H1 (cell line): ENCODE measurements at regions not wholly inside any gene's neighbourhood (a gene's known extent, or its start where the extent isn't known, plus 50 kb on each side); places are given as distances from the start of the nearest gene placed in this dataset.

Experiments used
- CTCF ChIA-PET: fragments of 300-600 bp; sonication (Branson Sonifier 250); formaldehyde crosslinking; loops from one replicate; lab custom pipeline; 2021; ENCODE audit not compliant: partially characterized antibody; lab: Charles Lee
- POLR2A ChIA-PET: fragments of 300-600 bp; sonication (Branson Sonifier 250); formaldehyde crosslinking; loops from one replicate; lab custom pipeline; 2021; ENCODE audit warnings: inconsistent platforms; ENCODE audit not compliant: partially characterized antibody; lab: Charles Lee
- DNase-seq, 2 experiments: peaks; one replicate each; pipeline versions ENCODE4 v3.0.0 to v3.0.0-alpha.2; 2010 to 2022; ENCODE audit warnings: low spot score in 2 of 2, low read depth in 1 of 2, mixed read lengths in 1 of 2
- FAIRE-seq: peaks from 2 replicates; lab custom pipeline; 2011; peaks lifted over from hg19 to GRCh38; lab: Jason Lieb, UNC
- H2AFZ ChIP-seq: 2 replicates; pipeline ENCODE4 v1.8.1; 2012; ENCODE audit warnings: low read length, inconsistent platforms
- H2AK5ac ChIP-seq: 2 replicates; pipeline ENCODE4 v1.6.1; 2013; ENCODE audit warnings: low read depth, low read length
- H2BK120ac ChIP-seq: replicated peaks from 2 replicates; pipeline ENCODE3; 2013; ENCODE audit warnings: low read depth, low read length, inconsistent platforms
- H2BK12ac ChIP-seq: 2 replicates; pipeline ENCODE4 v1.6.1; 2013; ENCODE audit warnings: low read depth, low read length
- H2BK15ac ChIP-seq: 2 replicates; pipeline ENCODE4 v1.6.1; 2013; ENCODE audit warnings: low read length
- H2BK20ac ChIP-seq: 2 replicates; pipeline ENCODE4 v1.6.1; 2013; ENCODE audit warnings: low read length
- H2BK5ac ChIP-seq: 2 replicates; pipeline ENCODE4 v1.6.1; 2013; ENCODE audit warnings: low read depth, low read length
- H3K14ac ChIP-seq: 2 replicates; pipeline ENCODE4 v1.6.1; 2013; ENCODE audit warnings: inconsistent platforms; ENCODE audit not compliant: insufficient read length
- H3K18ac ChIP-seq: 2 replicates; pipeline ENCODE4 v1.6.1; 2013; ENCODE audit warnings: low read length; ENCODE audit errors: extremely low read depth
- H3K23ac ChIP-seq: 2 replicates; pipeline ENCODE4 v1.6.1; 2013; ENCODE audit warnings: inconsistent platforms; ENCODE audit not compliant: insufficient read length
- H3K23me2 ChIP-seq: 2 replicates; pipeline ENCODE4 v1.6.1; 2013; ENCODE audit warnings: low read depth, low read length
- H3K27ac ChIP-seq: 2 replicates; pipeline ENCODE4 v1.6.1; 2011; ENCODE audit warnings: low read depth, low read length, inconsistent platforms
- H3K27me3 ChIP-seq, 4 experiments: replicated peaks in 1 of 4; 1 replicate in 1 of 4; 2 replicates in 3 of 4; pipeline versions ENCODE4 v1.6.1 to v1.8.1; 2011 to 2013; ENCODE audit warnings: low read length in 3 of 4, mild to moderate bottlenecking in 3 of 4, inconsistent platforms in 2 of 4, mixed read lengths in 2 of 4, moderate library complexity in 1 of 4; ENCODE audit not compliant: control insufficient read depth in 3 of 4, insufficient read depth in 3 of 4; ENCODE audit errors: extremely low read depth in 1 of 4
- H3K36me3 ChIP-seq, 4 experiments: 2 replicates each; pipeline versions ENCODE4 v1.6.1 to v1.8.1; 2011 to 2013; ENCODE audit warnings: mild to moderate bottlenecking in 4 of 4, low read length in 3 of 4, moderate library complexity in 2 of 4, control low read depth in 1 of 4, inconsistent platforms in 1 of 4; ENCODE audit not compliant: insufficient read depth in 4 of 4, control insufficient read depth in 2 of 4
- H3K4ac ChIP-seq: replicated peaks from 2 replicates; pipeline ENCODE3; 2013; ENCODE audit warnings: low read length, low read depth, mixed read lengths, inconsistent platforms; ENCODE audit not compliant: insufficient read length
- H3K4me1 ChIP-seq, 4 experiments: replicated peaks in 1 of 4; 1 replicate in 1 of 4; 2 replicates in 3 of 4; pipeline versions ENCODE4 v1.6.1 to v1.8.1; 2011 to 2013; ENCODE audit warnings: low read length in 3 of 4, inconsistent platforms in 2 of 4, mixed read lengths in 1 of 4; ENCODE audit not compliant: insufficient read depth in 4 of 4, control insufficient read depth in 3 of 4
- H3K4me2 ChIP-seq, 2 experiments: 2 replicates each; pipeline versions ENCODE4 v1.6.1 to v1.8.1; 2011 to 2013; ENCODE audit warnings: low read depth in 2 of 2, low read length in 2 of 2, control low read depth in 1 of 2, inconsistent platforms in 1 of 2, mild to moderate bottlenecking in 1 of 2; ENCODE audit not compliant: insufficient read depth in 1 of 2
- H3K4me3 ChIP-seq, 4 experiments: fragments of 200-600, 300-600 bp in 1 of 4; sonication (generic), shearing (Covaris generic), sonication (Bioruptor Twin) in 1 of 4; 2 replicates each; pipeline versions ENCODE4 v1.5.1 to v1.8.1; 2011 to 2016; ENCODE audit warnings: low read length in 4 of 4, low read depth in 3 of 4, control low read depth in 2 of 4, inconsistent platforms in 2 of 4, mild to moderate bottlenecking in 2 of 4, mixed read lengths in 1 of 4, moderate library complexity in 1 of 4; ENCODE audit not compliant: insufficient read depth in 2 of 4; ENCODE audit errors: extremely low read depth in 1 of 4
- H3K56ac ChIP-seq: replicated peaks from 2 replicates; pipeline ENCODE3; 2013; ENCODE audit warnings: low read depth, mild to moderate bottlenecking, mixed read lengths, low read length, inconsistent platforms; ENCODE audit not compliant: insufficient read length
- H3K79me1 ChIP-seq: 2 replicates; pipeline ENCODE4 v1.6.1; 2013; ENCODE audit warnings: low read depth, low read length, control low read depth
- H3K79me2 ChIP-seq, 2 experiments: 2 replicates each; pipeline versions ENCODE4 v1.6.1 to v1.8.1; 2012 to 2013; ENCODE audit warnings: low read length in 2 of 2, mild to moderate bottlenecking in 2 of 2, inconsistent platforms in 1 of 2; ENCODE audit not compliant: insufficient read depth in 2 of 2, control insufficient read depth in 1 of 2
- H3K9ac ChIP-seq, 4 experiments: replicated peaks in 1 of 4; 1 replicate in 1 of 4; 2 replicates in 3 of 4; pipeline versions ENCODE4 v1.6.1 to v1.8.1; 2011 to 2013; ENCODE audit warnings: low read depth in 3 of 4, low read length in 3 of 4, control low read depth in 2 of 4, mild to moderate bottlenecking in 2 of 4, moderate library complexity in 2 of 4, inconsistent platforms in 1 of 4; ENCODE audit errors: extremely low read depth in 1 of 4
- H3K9me3 ChIP-seq, 2 experiments: 2 replicates each; pipeline versions ENCODE4 v1.6.1 to v1.8.1; 2012 to 2013; ENCODE audit warnings: mild to moderate bottlenecking in 2 of 2, moderate library complexity in 2 of 2, control low read depth in 1 of 2, inconsistent platforms in 1 of 2, low read depth in 1 of 2, low read length in 1 of 2, mixed read lengths in 1 of 2; ENCODE audit not compliant: insufficient read depth in 2 of 2
- H4K20me1 ChIP-seq, 2 experiments: replicated peaks in 1 of 2; 2 replicates each; pipeline versions ENCODE3 to v1.8.1; 2011 to 2013; ENCODE audit warnings: inconsistent platforms in 2 of 2, low read length in 2 of 2, mild to moderate bottlenecking in 1 of 2; ENCODE audit not compliant: insufficient read depth in 2 of 2, control insufficient read depth in 1 of 2
- H4K5ac ChIP-seq: 2 replicates; pipeline ENCODE4 v1.6.1; 2013; ENCODE audit warnings: low read length, low read depth, mixed read lengths, inconsistent platforms; ENCODE audit not compliant: insufficient read length
- H4K8ac ChIP-seq: 2 replicates; pipeline ENCODE4 v1.8.0; 2013; ENCODE audit warnings: mild to moderate bottlenecking, moderate library complexity, low read length, inconsistent platforms; ENCODE audit not compliant: insufficient read depth; ENCODE audit errors: extremely low read depth
- H4K91ac ChIP-seq: replicated peaks from 2 replicates; pipeline ENCODE3; 2013; ENCODE audit warnings: low read length, mixed read lengths, inconsistent platforms; ENCODE audit not compliant: insufficient read length
- EP300 ChIP-seq, 2 experiments: IDR thresholded peaks; 1 replicate in 1 of 2; 2 replicates in 1 of 2; pipeline ENCODE4 v1.6.1; 2011 to 2012; ENCODE audit warnings: low read depth in 2 of 2, low read length in 2 of 2, mild to moderate bottlenecking in 2 of 2, borderline replicate concordance in 1 of 2, inconsistent platforms in 1 of 2, moderate library complexity in 1 of 2
- POLR2AphosphoS5 ChIP-seq: IDR thresholded peaks from 2 replicates; pipeline ENCODE4 v1.6.1; 2011; ENCODE audit warnings: low read depth, low read length
- RXRA ChIP-seq: IDR thresholded peaks from 2 replicates; pipeline ENCODE4 v1.6.1; 2011; ENCODE audit warnings: low read depth, mild to moderate bottlenecking, low read length, moderate library complexity; ENCODE audit not compliant: insufficient read depth
- WGBS, 2 experiments: shearing (Covaris generic) in 1 of 2; methylation state at CpG; one replicate each; pipeline versions ENCODE4 v1.1.6 to v1.1.7; 2013 to 2015; ENCODE audit warnings: low lambda C conversion rate in 2 of 2, mixed read lengths in 2 of 2, inconsistent platforms in 1 of 2, low coverage in 1 of 2, missing lambda C conversion rate in 1 of 2; ENCODE audit not compliant: insufficient replicate concordance in 2 of 2, insufficient coverage in 1 of 2, insufficient read length in 1 of 2; ENCODE audit errors: extremely low coverage in 1 of 2, missing lambda C conversion rate in 1 of 2; 5-methylcytosine and 5-hydroxymethylcytosine counted together
- TF ChIP-seq, protein P1 (sequence below), 3 experiments: IDR thresholded peaks; 1 replicate in 2 of 3; 2 replicates in 1 of 3; pipeline versions ENCODE4 v1.5.1 to v1.6.1; 2011; ENCODE audit warnings: low read length in 3 of 3, mild to moderate bottlenecking in 3 of 3, inconsistent platforms in 2 of 3, low read depth in 1 of 3, moderate library complexity in 1 of 3; ENCODE audit not compliant: insufficient read depth in 1 of 3; ENCODE audit errors: control extremely low read depth in 1 of 3
- TF ChIP-seq, protein P2 (sequence below): IDR thresholded peaks from 2 replicates; pipeline ENCODE4 v1.6.1; 2012; ENCODE audit warnings: inconsistent platforms

DNA sequence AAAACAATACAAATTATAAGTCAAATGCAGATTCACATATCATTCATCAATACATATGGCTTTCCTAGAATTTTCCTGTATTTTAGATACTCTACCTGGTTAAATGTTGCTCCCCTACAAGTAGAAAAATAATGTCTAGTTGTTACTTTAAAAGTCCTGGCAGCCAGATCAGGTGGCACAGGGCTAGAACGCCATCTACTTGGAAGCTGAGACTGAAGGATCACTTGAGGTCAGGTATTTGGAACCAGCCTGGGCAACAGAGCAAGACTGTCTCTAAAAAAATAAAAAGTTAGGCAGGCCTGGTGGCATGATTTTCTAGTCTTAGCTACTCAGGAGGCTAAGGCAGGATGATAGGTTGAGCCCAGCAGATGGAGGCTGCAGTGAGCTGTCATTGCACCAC lies 1573.0 kb downstream of the NLGN4Y start:
- H3K23ac ChIP-seq: no peak overlapping the region
- no peak for TF ChIP-seq RXRA
- TF ChIP-seq, protein P1, sequence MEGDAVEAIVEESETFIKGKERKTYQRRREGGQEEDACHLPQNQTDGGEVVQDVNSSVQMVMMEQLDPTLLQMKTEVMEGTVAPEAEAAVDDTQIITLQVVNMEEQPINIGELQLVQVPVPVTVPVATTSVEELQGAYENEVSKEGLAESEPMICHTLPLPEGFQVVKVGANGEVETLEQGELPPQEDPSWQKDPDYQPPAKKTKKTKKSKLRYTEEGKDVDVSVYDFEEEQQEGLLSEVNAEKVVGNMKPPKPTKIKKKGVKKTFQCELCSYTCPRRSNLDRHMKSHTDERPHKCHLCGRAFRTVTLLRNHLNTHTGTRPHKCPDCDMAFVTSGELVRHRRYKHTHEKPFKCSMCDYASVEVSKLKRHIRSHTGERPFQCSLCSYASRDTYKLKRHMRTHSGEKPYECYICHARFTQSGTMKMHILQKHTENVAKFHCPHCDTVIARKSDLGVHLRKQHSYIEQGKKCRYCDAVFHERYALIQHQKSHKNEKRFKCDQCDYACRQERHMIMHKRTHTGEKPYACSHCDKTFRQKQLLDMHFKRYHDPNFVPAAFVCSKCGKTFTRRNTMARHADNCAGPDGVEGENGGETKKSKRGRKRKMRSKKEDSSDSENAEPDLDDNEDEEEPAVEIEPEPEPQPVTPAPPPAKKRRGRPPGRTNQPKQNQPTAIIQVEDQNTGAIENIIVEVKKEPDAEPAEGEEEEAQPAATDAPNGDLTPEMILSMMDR (IDR thresholded peaks at IDR 0.05; ENCODE audit: control extremely low read depth in 1 of 3, insufficient read depth in 1 of 3, low read depth in 1 of 3, low read length in 3 of 3): no peak
- TF ChIP-seq, protein P2, sequence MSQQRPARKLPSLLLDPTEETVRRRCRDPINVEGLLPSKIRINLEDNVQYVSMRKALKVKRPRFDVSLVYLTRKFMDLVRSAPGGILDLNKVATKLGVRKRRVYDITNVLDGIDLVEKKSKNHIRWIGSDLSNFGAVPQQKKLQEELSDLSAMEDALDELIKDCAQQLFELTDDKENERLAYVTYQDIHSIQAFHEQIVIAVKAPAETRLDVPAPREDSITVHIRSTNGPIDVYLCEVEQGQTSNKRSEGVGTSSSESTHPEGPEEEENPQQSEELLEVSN: no peak
- no peak for TF ChIP-seq EP300 (IDR thresholded peaks at IDR 0.05; ENCODE audit: borderline replicate concordance in 1 of 2, low read depth in 2 of 2, low read length in 2 of 2)
- no peak for TF ChIP-seq POLR2AphosphoS5
- H2BK12ac ChIP-seq: no peak overlapping the region
- H3K4me3 ChIP-seq: no peak overlapping the region
- no peak overlapping the region for H2BK120ac ChIP-seq
- H3K4ac ChIP-seq: no peak overlapping the region
- H3K79me2 ChIP-seq: no peaks in the 10 kb centered on the region
- H2BK20ac ChIP-seq: no peak overlapping the region
- no peak overlapping the region for H4K8ac ChIP-seq
- no peaks in the 10 kb centered on the region for H3K27me3 ChIP-seq
- H4K5ac ChIP-seq: no peak overlapping the region
- H3K4me1 ChIP-seq: peaks cover 0 to 3% (median 2%) of the 10 kb centered on the region in 4 experiments; a peak in 2 of 7 replicates
- H2AFZ ChIP-seq: no peak overlapping the region
- H3K27ac ChIP-seq: no peak overlapping the region
- H3K9me3 ChIP-seq: no peaks in the 10 kb centered on the region
- H3K23me2 ChIP-seq: no peaks in the 10 kb centered on the region
- H3K9ac ChIP-seq: no peak overlapping the region
- H3K4me2 ChIP-seq: no peak overlapping the region
- no peaks in the 10 kb centered on the region for H3K36me3 ChIP-seq
- no peaks in the 10 kb centered on the region for H4K20me1 ChIP-seq
- H3K14ac ChIP-seq: no peak overlapping the region
- no peak overlapping the region for H3K18ac ChIP-seq
- POLR2A ChIA-PET: no interaction called here
- DNase-seq (no peak), FAIRE-seq (no peak)
- H2BK5ac ChIP-seq: no peak overlapping the region
- no peak overlapping the region for H2AK5ac ChIP-seq
- 88% methylated on average over 1 of the region's 1 CpG; no CpG with 5 or more reads in 1 of the 2 experiments for WGBS, 2 experiments
- H3K79me1 ChIP-seq: no peaks in the 10 kb centered on the region
- CTCF ChIA-PET: no interaction called here
- H4K91ac ChIP-seq: no peak overlapping the region
- no peak overlapping the region for H2BK15ac ChIP-seq
- no peak overlapping the region for H3K56ac ChIP-seq
